ENCODE measurements at regions not wholly inside any gene's neighbourhood (a gene's known extent, or its start where the extent isn't known, plus 50 kb on each side); places are given as distances from the start of the nearest gene placed in this dataset.

- ChIA-PET POLR2A (no interaction called here), RAD21 (ENCODE audit: unreplicated experiment) (interaction anchor here (0.5 to 1.2 kb wide), 2 partner anchors 56 to 169 kb away, joined by 3 read pairs; no protein-coding TSS in a partner anchor), SMC1A (ENCODE audit: uncharacterized antibody, unreplicated experiment) (interaction anchor here (0.6 to 2.6 kb wide), 4 partner anchors 9 to 170 kb away, joined by 3 to 10 read pairs (median 3); partner anchors contain the start of gene AHCYL1), CTCF (interaction anchor here (1.2 to 3.7 kb wide), 3 partner anchors 23 to 170 kb away, joined by 3 to 17 read pairs (median 4); partner anchors contain the start of gene AHCYL1)
- Histone ChIP-seq H4K20me1 (ENCODE audit: control insufficient read depth, insufficient read depth) (no peaks in the 10 kb centered on the region), H3K4me1 (ENCODE audit: control insufficient read depth, insufficient read depth, low read length) (peaks cover 27% of the 10 kb centered on the region), H3K9ac (ENCODE audit: control insufficient read depth, insufficient read depth, low read length) (no peak overlapping the region), H3K9me3 (replicated peaks; ENCODE audit: control insufficient read depth, insufficient read depth, low read length) (peaks cover 7% of the 10 kb centered on the region; the same call in 2 of the 3 replicates), H3K27me3 (replicated peaks in 1 of 2; ENCODE audit: control insufficient read depth in 2 of 2, insufficient read depth in 2 of 2, low read length in 1 of 2) (no peaks in the 10 kb centered on the region), H2AFZ (ENCODE audit: control insufficient read depth, low read depth, low read length) (no peak overlapping the region), H3K27ac (ENCODE audit: control insufficient read depth, insufficient read depth) (no peak overlapping the region), H3K4me2 (ENCODE audit: control insufficient read depth, insufficient read depth) (no peak overlapping the region), H3K79me2 (ENCODE audit: control insufficient read depth, insufficient read depth, low read length) (no peaks in the 10 kb centered on the region), H3K36me3 (ENCODE audit: control insufficient read depth in 2 of 2, insufficient read depth in 2 of 2, low read length in 1 of 2) (no peaks in the 10 kb centered on the region), H3K4me3 (no peak overlapping the region)
- ATAC-seq = no peak
- intact Hi-C loops (cut with micrococcal nuclease; ENCODE audit: unreplicated experiment) = no loop called here
- no TSS peak for BruUV-seq (replicated peaks)
- 93% methylated on average over 5 of the region's 5 CpGs for WGBS (ENCODE audit: insufficient coverage, insufficient replicate concordance, low lambda C conversion rate, missing lambda C conversion rate)
- DNase-seq (ENCODE audit: low read depth, low spot score) = no peak
- in situ Hi-C loops (cut with MboI) = no loop called here
- TF ChIP-seq RB1 (IDR thresholded peaks at IDR 0.05; ENCODE audit: borderline replicate concordance) = no peak
- TF ChIP-seq EZH2 (IDR thresholded peaks at IDR 0.05; ENCODE audit: borderline replicate concordance, control insufficient read depth, low read depth, low read length) = no peak
- no peak for TF ChIP-seq RFX5 (IDR thresholded peaks at IDR 0.05; ENCODE audit: low read depth, low read length)
- no peak for TF ChIP-seq NFYA (IDR thresholded peaks at IDR 0.05; ENCODE audit: borderline replicate concordance, low read depth, low read length)
- no peak for TF ChIP-seq ESRRA (IDR thresholded peaks at IDR 0.05; ENCODE audit: low read length)
- no peak for TF ChIP-seq CREB1 (IDR thresholded peaks at IDR 0.05; ENCODE audit: low read depth)
- TF ChIP-seq TBL1XR1 (IDR thresholded peaks at IDR 0.05; ENCODE audit: low read depth, low read length) = no peak
- TF ChIP-seq ZSCAN29 (IDR thresholded peaks at IDR 0.05) = no peak
- no peak for TF ChIP-seq CREM (IDR thresholded peaks at IDR 0.05; ENCODE audit: low read depth)
- TF ChIP-seq RAD51 (IDR thresholded peaks at IDR 0.05) = no peak
- FAIRE-seq = no peak
Measured at GRCh38 chr1:109814223-109814622, 50.5 kb upstream of the EPS8L3 start.

Data from GM12878 (cell line).